Spinal cord (tissue), 9 donors: ENCODE measurements at regions not wholly inside any gene's neighbourhood (a gene's known extent, or its start where the extent isn't known, plus 50 kb on each side); places are given as distances from the start of the nearest gene placed in this dataset.
"Not testable (repeated sequence)": the region's sequence is repeated elsewhere in the genome, so short reads cannot be mapped to it uniquely, and the experiment has no call there.

Source experiments
- DNase-seq, 6 donors: peaks; one replicate each; pipeline versions ENCODE4 v3.0.0 to v3.0.0-alpha.2; 2013 to 2015; ENCODE audit warnings: low spot score in 6 of 6, low read depth in 4 of 6
- H3K27ac ChIP-seq: one replicate; pipeline ENCODE4 v1.5.1; 2013; ENCODE audit warnings: low read depth, low read length, control low read depth
- H3K27me3 ChIP-seq: one replicate; pipeline ENCODE4 v1.6.1; 2013; ENCODE audit warnings: low read length; ENCODE audit not compliant: control insufficient read depth, insufficient read depth
- H3K36me3 ChIP-seq: one replicate; pipeline ENCODE4 v1.6.1; 2013; ENCODE audit warnings: low read length; ENCODE audit not compliant: control insufficient read depth, insufficient read depth
- H3K4me1 ChIP-seq: one replicate; pipeline ENCODE4 v1.6.1; 2013; ENCODE audit warnings: low read length; ENCODE audit not compliant: control insufficient read depth, insufficient read depth
- H3K4me3 ChIP-seq: one replicate; pipeline ENCODE4 v1.5.1; 2013; ENCODE audit warnings: low read depth, low read length, control low read depth
- H3K9me3 ChIP-seq: one replicate; pipeline ENCODE4 v1.6.1; 2013; ENCODE audit warnings: low read length; ENCODE audit not compliant: control insufficient read depth, insufficient read depth
- WGBS: methylation state at CpG from one replicate; pipeline ENCODE4 v1.1.5; 2013; ENCODE audit warnings: missing lambda C conversion rate; ENCODE audit not compliant: insufficient coverage; 5-methylcytosine and 5-hydroxymethylcytosine counted together
- donor health status: healthy.

DNA sequence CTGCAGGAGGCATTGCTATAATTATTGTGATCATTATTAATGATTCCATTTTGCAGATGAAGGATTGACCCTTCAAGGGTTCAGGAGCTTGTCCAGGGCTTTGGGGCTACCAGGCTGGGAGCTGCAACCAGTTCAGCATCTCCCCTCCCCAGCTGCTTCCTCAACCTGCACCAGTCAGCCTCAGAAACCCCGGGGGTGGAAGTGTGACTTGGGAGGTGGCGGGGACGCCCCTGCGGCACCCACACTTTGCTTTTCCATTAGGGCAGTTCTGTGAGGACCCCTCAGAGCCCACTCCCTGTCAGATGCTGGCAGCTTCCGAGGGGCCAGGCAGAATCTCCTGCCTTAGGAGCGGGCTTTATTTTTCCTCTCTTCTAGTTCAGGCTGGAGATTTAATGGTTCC lies 85.6 kb downstream of the OLFM1 start:
- no peak overlapping the region for H3K4me3 ChIP-seq
- no peaks in the 10 kb centered on the region for H3K27me3 ChIP-seq
- WGBS, result 95% methylated on average over 4 of the region's 6 CpGs
- no peak for DNase-seq
- H3K9me3 ChIP-seq, result no peaks in the 10 kb centered on the region
- no peaks in the 10 kb centered on the region for H3K36me3 ChIP-seq
- H3K4me1 ChIP-seq, result peaks cover 11% of the 10 kb centered on the region
- no peak overlapping the region for H3K27ac ChIP-seq

DNA sequence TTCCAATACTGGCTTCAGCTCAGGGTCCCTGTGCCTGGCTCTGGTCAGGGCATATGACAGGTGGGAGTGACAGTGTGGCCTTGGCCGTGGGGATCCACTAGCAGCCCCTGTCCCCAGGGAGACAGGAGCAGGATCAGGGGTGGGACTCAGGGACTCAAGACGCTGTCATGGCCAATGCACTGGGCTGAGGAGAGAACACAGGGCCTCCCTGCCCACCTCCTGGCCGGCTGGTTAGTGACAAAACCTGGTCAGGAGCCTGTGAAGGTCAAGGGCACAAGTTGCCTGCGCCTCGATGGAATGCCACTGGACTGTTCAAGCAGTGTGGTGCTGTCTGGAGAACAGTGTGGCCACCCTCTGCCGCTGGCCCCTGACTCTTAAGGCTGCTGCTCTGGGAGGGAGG lies 86.8 kb downstream of the OLFM1 start:
- Histone ChIP-seq H3K4me1 (peaks cover 5% of the 10 kb centered on the region), H3K27ac (no peak overlapping the region), H3K4me3 (no peak overlapping the region), H3K27me3 (no peaks in the 10 kb centered on the region), H3K36me3 (no peaks in the 10 kb centered on the region), H3K9me3 (no peaks in the 10 kb centered on the region)
- DNase-seq, result no peak
- WGBS, result 79% methylated on average over 6 of the region's 6 CpGs

DNA sequence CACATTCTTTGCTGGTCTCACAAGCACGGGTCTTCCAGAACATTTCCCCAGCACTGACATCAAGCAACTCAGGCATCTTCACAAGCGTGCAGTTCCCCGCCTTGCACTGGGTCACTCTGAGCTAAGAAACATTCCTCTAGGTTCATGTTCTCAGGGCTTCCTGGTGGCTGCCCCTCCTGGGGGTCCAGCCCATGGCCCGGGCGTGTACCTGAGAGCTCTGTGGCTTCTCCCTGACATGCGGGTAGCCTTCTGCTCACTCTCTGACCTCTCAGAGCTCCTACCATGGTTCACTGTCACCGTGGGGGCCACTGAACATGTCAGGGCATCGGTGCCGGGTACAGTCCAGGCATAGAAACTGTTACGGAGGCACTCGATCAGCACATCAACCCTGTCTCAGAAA lies 87.5 kb downstream of the OLFM1 start:
- Histone ChIP-seq H3K36me3 (no peaks in the 10 kb centered on the region), H3K27me3 (no peaks in the 10 kb centered on the region), H3K27ac (no peak overlapping the region), H3K9me3 (no peaks in the 10 kb centered on the region), H3K4me3 (no peak overlapping the region), H3K4me1 (peaks cover 5% of the 10 kb centered on the region)
- WGBS, result 89% methylated on average over 11 of the region's 11 CpGs
- DNase-seq, result no peak

DNA sequence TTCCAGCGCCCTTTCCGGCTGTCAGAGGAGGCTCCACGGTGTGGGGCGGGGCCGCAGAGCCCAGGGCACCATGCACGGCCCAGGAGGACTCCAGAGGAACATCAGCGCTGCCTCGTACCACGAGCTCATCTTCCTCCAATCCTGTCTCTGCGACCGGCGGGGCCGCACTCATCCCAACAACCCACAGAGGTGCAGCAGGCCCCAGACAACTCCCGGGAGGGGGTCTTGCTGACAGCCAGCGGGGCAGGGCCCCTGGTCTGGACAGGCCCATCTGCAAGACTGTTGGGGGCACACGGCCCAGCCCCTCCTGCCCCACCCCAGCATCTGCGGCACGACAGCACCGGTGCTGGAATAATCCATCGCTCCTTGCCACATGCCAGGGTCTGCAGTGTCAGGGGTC lies 88.8 kb downstream of the OLFM1 start:
- no peaks in the 10 kb centered on the region for H3K9me3 ChIP-seq
- no peak overlapping the region for H3K4me3 ChIP-seq
- H3K27ac ChIP-seq, result no peak overlapping the region
- H3K27me3 ChIP-seq, result no peaks in the 10 kb centered on the region
- H3K36me3 ChIP-seq, result no peaks in the 10 kb centered on the region
- WGBS, result 81% methylated on average over 20 of the region's 20 CpGs
- peaks cover 5% of the 10 kb centered on the region for H3K4me1 ChIP-seq
- DNase-seq, result no peak

DNA sequence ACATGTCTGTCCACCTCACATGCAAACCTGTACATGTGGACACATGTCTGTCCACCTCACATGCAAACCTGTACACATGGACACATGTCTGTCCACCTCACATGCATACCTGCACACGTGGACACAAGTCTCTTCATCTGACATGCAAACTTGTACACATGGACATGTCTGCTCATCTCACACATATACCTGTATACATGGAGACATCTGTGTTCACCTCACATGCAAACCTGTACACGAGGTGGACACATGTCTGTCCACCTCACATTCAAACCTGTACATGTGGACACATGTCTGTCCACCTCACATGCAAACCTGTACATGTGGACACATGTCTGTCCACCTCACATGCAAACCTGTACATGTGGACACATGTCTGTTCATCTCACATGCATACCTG lies 90.1 kb downstream of the OLFM1 start:
- H3K9me3 ChIP-seq, H3K27ac ChIP-seq, H3K4me1 ChIP-seq, H3K27me3 ChIP-seq, DNase-seq, H3K4me3 ChIP-seq, H3K36me3 ChIP-seq: not testable (repeated sequence)
- WGBS, result 76% methylated on average over 2 of the region's 2 CpGs

DNA sequence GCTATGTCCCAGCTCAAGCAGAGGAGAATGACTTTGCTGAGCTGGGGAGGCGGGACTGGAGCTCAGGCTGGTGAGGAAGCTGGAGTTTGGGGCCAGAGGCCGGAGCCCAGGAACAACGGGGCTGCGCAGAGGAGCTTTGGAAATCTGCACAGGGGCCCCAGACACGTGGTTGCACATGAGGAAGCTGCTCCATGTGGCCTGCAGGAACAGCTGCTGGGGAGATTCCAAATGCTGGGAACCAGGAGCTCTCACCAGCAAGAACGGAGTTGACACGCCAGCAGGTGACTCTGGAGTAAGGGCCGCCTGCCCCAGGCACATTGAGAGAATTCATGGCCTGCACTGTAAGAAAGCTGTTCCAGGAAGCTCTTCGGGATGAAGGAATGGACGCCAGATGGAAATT lies 91.0 kb downstream of the OLFM1 start:
- DNase-seq, result peak in 1 of 6 donors; percentile 21
- Histone ChIP-seq H3K4me3 (no peak overlapping the region), H3K36me3 (no peaks in the 10 kb centered on the region), H3K4me1 (peaks cover 3% of the 10 kb centered on the region), H3K9me3 (no peaks in the 10 kb centered on the region), H3K27ac (no peak overlapping the region), H3K27me3 (no peaks in the 10 kb centered on the region)
- WGBS, result 73% methylated on average over 10 of the region's 10 CpGs

DNA sequence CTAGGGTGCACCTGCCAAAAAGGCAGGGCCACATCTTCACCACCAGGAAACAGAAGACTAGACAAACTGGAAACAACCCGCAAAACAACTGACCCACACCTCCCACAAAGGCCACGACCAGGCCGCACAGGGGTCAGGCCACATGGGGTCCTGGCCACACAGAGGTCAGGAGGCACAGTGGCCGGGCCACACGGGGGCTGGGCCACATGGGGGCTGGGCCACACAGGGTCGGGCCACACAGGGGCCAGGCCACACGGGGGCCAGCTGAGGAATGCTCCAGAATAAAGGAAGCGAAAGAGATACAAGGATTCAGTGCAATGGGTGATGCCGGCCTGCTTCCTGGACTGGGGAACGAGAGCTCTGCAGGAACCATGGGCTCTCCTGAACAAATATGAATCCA lies 91.6 kb downstream of the OLFM1 start:
- WGBS, result 72% methylated on average over 9 of the region's 10 CpGs
- no peak for DNase-seq
- Histone ChIP-seq H3K36me3 (no peaks in the 10 kb centered on the region), H3K4me1 (peaks cover 5% of the 10 kb centered on the region), H3K9me3 (no peaks in the 10 kb centered on the region), H3K4me3 (no peak overlapping the region), H3K27me3 (peaks cover under 1% of the 10 kb centered on the region), H3K27ac (no peak overlapping the region)

DNA sequence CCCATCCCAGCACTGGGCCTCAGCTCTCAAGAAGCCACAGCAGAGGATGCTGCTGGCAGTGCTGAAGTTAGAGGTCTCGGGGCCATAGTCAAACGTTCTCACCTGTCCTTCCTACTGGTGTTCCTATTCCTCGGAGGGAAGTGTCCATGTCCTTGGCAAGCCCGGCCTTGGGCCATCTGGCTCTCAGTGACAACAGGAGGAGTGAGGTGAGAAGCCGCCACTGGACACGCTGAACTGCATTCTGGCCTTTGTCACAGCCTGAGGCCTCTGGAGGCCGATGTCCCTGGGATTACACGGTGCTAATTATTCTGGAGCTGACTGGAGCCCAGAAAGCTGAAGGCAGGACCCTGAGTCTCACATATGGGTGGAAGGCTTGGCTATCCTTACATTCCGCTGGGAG lies 92.5 kb downstream of the OLFM1 start:
- Histone ChIP-seq H3K27me3 (peaks cover 10% of the 10 kb centered on the region), H3K4me1 (peaks cover 14% of the 10 kb centered on the region), H3K9me3 (no peaks in the 10 kb centered on the region), H3K27ac (no peak overlapping the region), H3K36me3 (no peaks in the 10 kb centered on the region), H3K4me3 (no peak overlapping the region)
- no peak for DNase-seq
- WGBS, result 82% methylated on average over 8 of the region's 9 CpGs

DNA sequence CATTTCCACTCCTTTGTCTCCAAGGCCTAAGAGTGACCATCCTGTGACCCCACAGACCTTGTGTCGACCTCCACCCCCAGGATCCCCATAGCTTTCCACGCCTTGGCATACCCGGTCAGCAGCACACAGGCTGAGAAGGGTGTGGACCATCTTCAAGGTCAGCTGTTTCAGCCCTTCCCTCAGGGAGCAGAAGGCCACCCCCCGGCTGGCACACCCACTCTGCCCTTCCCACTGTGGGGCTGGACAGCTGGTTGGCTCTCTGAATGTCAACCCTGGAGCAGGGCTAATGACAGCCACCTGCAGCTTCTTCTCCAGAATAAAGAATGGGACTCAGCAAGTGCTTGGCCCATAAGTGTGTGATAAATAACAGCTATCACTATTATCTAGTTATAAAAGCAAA lies 93.1 kb downstream of the OLFM1 start:
- no peak overlapping the region for H3K4me3 ChIP-seq
- H3K27me3 ChIP-seq, result peaks cover 11% of the 10 kb centered on the region
- 76% methylated on average over 4 of the region's 4 CpGs for WGBS
- DNase-seq, result no peak
- H3K27ac ChIP-seq, result no peak overlapping the region
- H3K9me3 ChIP-seq, result no peaks in the 10 kb centered on the region
- H3K4me1 ChIP-seq, result peaks cover 20% of the 10 kb centered on the region
- no peaks in the 10 kb centered on the region for H3K36me3 ChIP-seq

DNA sequence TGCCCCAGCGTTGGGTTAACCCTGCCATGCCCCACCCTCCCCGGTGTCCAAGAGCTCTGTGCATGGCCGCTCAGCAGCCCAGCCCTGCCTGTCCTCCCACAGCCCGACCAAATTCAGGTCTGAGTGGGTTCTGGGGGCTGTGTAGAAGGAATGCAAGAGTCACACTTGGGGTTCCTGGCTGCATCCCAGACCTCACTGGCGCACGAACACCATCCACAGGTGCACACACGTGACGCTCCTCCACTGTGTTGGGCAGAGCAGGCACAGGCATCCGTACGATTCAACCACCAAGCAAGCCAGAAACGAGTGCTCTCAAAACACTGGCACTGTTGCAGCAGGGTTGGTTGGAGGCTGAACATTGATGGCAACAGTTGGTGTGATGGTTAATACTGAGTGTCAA lies 93.9 kb downstream of the OLFM1 start:
- Histone ChIP-seq H3K4me1 (peaks cover 27% of the 10 kb centered on the region), H3K27me3 (peaks cover 11% of the 10 kb centered on the region), H3K36me3 (no peaks in the 10 kb centered on the region), H3K9me3 (no peaks in the 10 kb centered on the region), H3K27ac (no peak overlapping the region), H3K4me3 (no peak overlapping the region)
- 86% methylated on average over 11 of the region's 11 CpGs for WGBS
- no peak for DNase-seq
